ENCODE measurements at regions not wholly inside any gene's neighbourhood (a gene's known extent, or its start where the extent isn't known, plus 50 kb on each side); places are given as distances from the start of the nearest gene placed in this dataset.
A peak's percentile ranks its signal among the peaks of the same experiment; 100 is the strongest.

- Mint-ChIP-seq H3K36me3 (ENCODE audit: unreplicated experiment) (no peaks in the 10 kb centered on the region), H3K27ac (ENCODE audit: unreplicated experiment) (no peak overlapping the region), H3K9me3 (ENCODE audit: unreplicated experiment) (peaks cover 18% of the 10 kb centered on the region), H3K4me1 (ENCODE audit: unreplicated experiment) (no peaks in the 10 kb centered on the region), H3K27me3 (ENCODE audit: unreplicated experiment) (peaks cover 31% of the 10 kb centered on the region), H3K4me3 (ENCODE audit: unreplicated experiment) (no peak overlapping the region)
- no peak for TF ChIP-seq CTCF (IDR thresholded peaks at IDR 0.05)
- DNase-seq (ENCODE audit: extremely low spot score, unreplicated experiment): no peak
These were observed 80.3 kb downstream of the TMEM17 start for GRCh38 chr2:62425684-62426083.

GRCh38 chr2:62424899-62425298, 81.1 kb downstream of the TMEM17 start:
- no peak for TF ChIP-seq CTCF (IDR thresholded peaks at IDR 0.05)
- H3K27ac Mint-ChIP-seq (ENCODE audit: unreplicated experiment): no peak overlapping the region
- H3K4me3 Mint-ChIP-seq (ENCODE audit: unreplicated experiment): no peak overlapping the region
- H3K9me3 Mint-ChIP-seq (ENCODE audit: unreplicated experiment): peaks cover 20% of the 10 kb centered on the region
- H3K36me3 Mint-ChIP-seq (ENCODE audit: unreplicated experiment): no peaks in the 10 kb centered on the region
- peak; percentile 67 for DNase-seq (ENCODE audit: extremely low spot score, unreplicated experiment)
- peaks cover 35% of the 10 kb centered on the region for H3K27me3 Mint-ChIP-seq (ENCODE audit: unreplicated experiment)
- H3K4me1 Mint-ChIP-seq (ENCODE audit: unreplicated experiment): no peaks in the 10 kb centered on the region

GRCh38 chr2:62423883-62424458, 82.0 kb downstream of the TMEM17 start:
- H3K36me3 Mint-ChIP-seq (ENCODE audit: unreplicated experiment): no peaks in the 10 kb centered on the region
- H3K9me3 Mint-ChIP-seq (ENCODE audit: unreplicated experiment): peaks cover 27% of the 10 kb centered on the region
- TF ChIP-seq CTCF (IDR thresholded peaks at IDR 0.05): no peak
- no peak overlapping the region for H3K27ac Mint-ChIP-seq (ENCODE audit: unreplicated experiment)
- H3K4me3 Mint-ChIP-seq (ENCODE audit: unreplicated experiment): no peak overlapping the region
- H3K4me1 Mint-ChIP-seq (ENCODE audit: unreplicated experiment): no peaks in the 10 kb centered on the region
- peaks cover 42% of the 10 kb centered on the region for H3K27me3 Mint-ChIP-seq (ENCODE audit: unreplicated experiment)
- DNase-seq (ENCODE audit: extremely low spot score, unreplicated experiment): peak; percentile 67

- Mint-ChIP-seq H3K4me3 (ENCODE audit: unreplicated experiment) (no peak overlapping the region), H3K4me1 (ENCODE audit: unreplicated experiment) (no peaks in the 10 kb centered on the region), H3K36me3 (ENCODE audit: unreplicated experiment) (no peaks in the 10 kb centered on the region), H3K27ac (ENCODE audit: unreplicated experiment) (no peak overlapping the region), H3K9me3 (ENCODE audit: unreplicated experiment) (peaks cover 27% of the 10 kb centered on the region), H3K27me3 (ENCODE audit: unreplicated experiment) (peaks cover 39% of the 10 kb centered on the region)
- TF ChIP-seq CTCF (IDR thresholded peaks at IDR 0.05): peak; percentile 7
- peak; percentile 64 for DNase-seq (ENCODE audit: extremely low spot score, unreplicated experiment)
These were observed 82.8 kb downstream of the TMEM17 start for GRCh38 chr2:62423235-62423634.

- DNase-seq (ENCODE audit: extremely low spot score, unreplicated experiment): no peak
- H3K27me3 Mint-ChIP-seq (ENCODE audit: unreplicated experiment): peaks cover 19% of the 10 kb centered on the region
- TF ChIP-seq CTCF (IDR thresholded peaks at IDR 0.05): no peak
- H3K36me3 Mint-ChIP-seq (ENCODE audit: unreplicated experiment): no peaks in the 10 kb centered on the region
- H3K4me1 Mint-ChIP-seq (ENCODE audit: unreplicated experiment): peaks cover 22% of the 10 kb centered on the region
- H3K27ac Mint-ChIP-seq (ENCODE audit: unreplicated experiment): no peak overlapping the region
- peaks cover 12% of the 10 kb centered on the region for H3K9me3 Mint-ChIP-seq (ENCODE audit: unreplicated experiment)
- H3K4me3 Mint-ChIP-seq (ENCODE audit: unreplicated experiment): no peak overlapping the region
These were observed 90.5 kb downstream of the TMEM17 start for GRCh38 chr2:62415518-62415917.
